Right atrium auricular region (tissue), 2 donors: ENCODE measurements at regions not wholly inside any gene's neighbourhood (a gene's known extent, or its start where the extent isn't known, plus 50 kb on each side); places are given as distances from the start of the nearest gene placed in this dataset.

ENCODE experiments used
- DNase-seq: peaks from one replicate; pipeline ENCODE4 v3.0.0-alpha.2; 2019; ENCODE audit warnings: low spot score
- H3K27ac ChIP-seq, 2 donors: fragments of 200-600 bp; sonication (generic); 1 replicate in 1 of 2; 2 replicates in 1 of 2; pipeline ENCODE4 v1.5.1; 2016 to 2019
- H3K27me3 ChIP-seq, 2 donors: fragments of 200-600 bp; sonication (generic); one replicate each; pipeline versions ENCODE4 v1.5.1 to v1.6.0; 2017 to 2019
- H3K36me3 ChIP-seq: fragments of 200-600 bp; sonication (generic); one replicate; pipeline ENCODE4 v1.5.1; 2016
- H3K4me1 ChIP-seq, 2 donors: fragments of 200-600 bp; sonication (generic); one replicate each; pipeline versions ENCODE4 v1.5.1 to v1.6.0; 2017 to 2019
- H3K4me3 ChIP-seq, 2 donors: fragments of 200-600 bp; sonication (generic); 1 replicate in 1 of 2; 2 replicates in 1 of 2; pipeline ENCODE4 v1.5.1; 2017 to 2019; ENCODE audit warnings: mild to moderate bottlenecking in 1 of 2, moderate library complexity in 1 of 2
- H3K9me3 ChIP-seq, 2 donors: fragments of 200-600 bp; sonication (generic); one replicate each; pipeline ENCODE4 v1.5.1; 2019
- TF ChIP-seq, protein P1 (sequence below), 2 donors: fragments of 200-600 bp; sonication (generic); IDR thresholded peaks; one replicate each; pipeline ENCODE4 v1.5.1; 2019; ENCODE audit warnings: antibody characterized with exemption in 2 of 2

- no peaks in the 10 kb centered on the region for H3K27me3 ChIP-seq
- no peaks in the 10 kb centered on the region for H3K36me3 ChIP-seq
- H3K9me3 ChIP-seq = no peaks in the 10 kb centered on the region
- H3K4me1 ChIP-seq = no peaks in the 10 kb centered on the region
- H3K4me3 ChIP-seq = no peak overlapping the region
- TF ChIP-seq, protein P1, sequence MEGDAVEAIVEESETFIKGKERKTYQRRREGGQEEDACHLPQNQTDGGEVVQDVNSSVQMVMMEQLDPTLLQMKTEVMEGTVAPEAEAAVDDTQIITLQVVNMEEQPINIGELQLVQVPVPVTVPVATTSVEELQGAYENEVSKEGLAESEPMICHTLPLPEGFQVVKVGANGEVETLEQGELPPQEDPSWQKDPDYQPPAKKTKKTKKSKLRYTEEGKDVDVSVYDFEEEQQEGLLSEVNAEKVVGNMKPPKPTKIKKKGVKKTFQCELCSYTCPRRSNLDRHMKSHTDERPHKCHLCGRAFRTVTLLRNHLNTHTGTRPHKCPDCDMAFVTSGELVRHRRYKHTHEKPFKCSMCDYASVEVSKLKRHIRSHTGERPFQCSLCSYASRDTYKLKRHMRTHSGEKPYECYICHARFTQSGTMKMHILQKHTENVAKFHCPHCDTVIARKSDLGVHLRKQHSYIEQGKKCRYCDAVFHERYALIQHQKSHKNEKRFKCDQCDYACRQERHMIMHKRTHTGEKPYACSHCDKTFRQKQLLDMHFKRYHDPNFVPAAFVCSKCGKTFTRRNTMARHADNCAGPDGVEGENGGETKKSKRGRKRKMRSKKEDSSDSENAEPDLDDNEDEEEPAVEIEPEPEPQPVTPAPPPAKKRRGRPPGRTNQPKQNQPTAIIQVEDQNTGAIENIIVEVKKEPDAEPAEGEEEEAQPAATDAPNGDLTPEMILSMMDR (IDR thresholded peaks at IDR 0.05) = no peak
- no peak for DNase-seq
- no peak overlapping the region for H3K27ac ChIP-seq
Measured at GRCh38 chr6:98579941-98580340, 254.4 kb upstream of the POU3F2 start.

DNA sequence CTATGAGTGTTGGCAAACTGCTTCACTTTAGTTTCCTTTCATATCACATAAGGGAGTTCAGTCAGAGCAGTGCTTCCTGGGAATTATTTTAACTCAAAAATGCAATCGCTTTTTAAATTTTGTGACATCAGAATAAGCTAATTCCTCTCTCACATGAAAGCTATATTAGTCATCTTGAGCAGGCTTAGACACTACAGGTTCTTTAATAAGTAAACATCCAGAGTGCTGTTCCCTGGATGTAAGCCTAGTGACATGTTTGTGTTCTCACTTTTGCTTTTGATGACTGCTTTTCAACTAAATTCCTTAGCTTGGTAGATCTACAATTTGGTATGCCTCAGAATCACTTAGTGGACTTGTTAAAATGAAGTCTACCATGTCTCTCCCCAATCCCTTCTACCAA is 252.7 kb upstream of the POU3F2 start:
- Histone ChIP-seq H3K36me3 (no peaks in the 10 kb centered on the region), H3K4me1 (no peaks in the 10 kb centered on the region), H3K27ac (no peak overlapping the region), H3K27me3 (no peaks in the 10 kb centered on the region), H3K4me3 (no peak overlapping the region), H3K9me3 (no peaks in the 10 kb centered on the region)
- DNase-seq = no peak
- TF ChIP-seq, protein P1 (IDR thresholded peaks at IDR 0.05) = no peak

DNA sequence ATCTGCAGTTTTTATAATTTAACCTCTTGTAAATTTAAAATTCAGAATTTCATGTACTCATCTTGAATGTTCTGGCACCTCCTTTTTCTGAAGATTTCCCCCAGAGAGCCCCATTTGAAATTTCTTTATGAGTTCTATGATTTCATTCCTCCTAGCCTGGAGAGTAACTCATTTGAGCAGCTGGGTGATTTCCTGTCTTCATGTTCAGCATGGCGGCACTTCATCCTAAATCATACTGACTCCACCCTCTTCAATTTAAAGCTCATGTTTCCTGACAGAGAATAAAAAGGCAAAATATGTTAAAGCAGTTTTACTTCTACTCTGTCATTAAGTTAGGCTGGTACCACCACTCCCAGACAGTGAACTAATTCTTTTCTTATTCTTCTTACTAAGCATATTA is 250.9 kb upstream of the POU3F2 start:
- no peaks in the 10 kb centered on the region for H3K36me3 ChIP-seq
- no peak for DNase-seq
- no peaks in the 10 kb centered on the region for H3K27me3 ChIP-seq
- TF ChIP-seq, protein P1 (IDR thresholded peaks at IDR 0.05) = no peak
- H3K9me3 ChIP-seq = no peaks in the 10 kb centered on the region
- no peak overlapping the region for H3K27ac ChIP-seq
- no peak overlapping the region for H3K4me3 ChIP-seq
- no peaks in the 10 kb centered on the region for H3K4me1 ChIP-seq

DNA sequence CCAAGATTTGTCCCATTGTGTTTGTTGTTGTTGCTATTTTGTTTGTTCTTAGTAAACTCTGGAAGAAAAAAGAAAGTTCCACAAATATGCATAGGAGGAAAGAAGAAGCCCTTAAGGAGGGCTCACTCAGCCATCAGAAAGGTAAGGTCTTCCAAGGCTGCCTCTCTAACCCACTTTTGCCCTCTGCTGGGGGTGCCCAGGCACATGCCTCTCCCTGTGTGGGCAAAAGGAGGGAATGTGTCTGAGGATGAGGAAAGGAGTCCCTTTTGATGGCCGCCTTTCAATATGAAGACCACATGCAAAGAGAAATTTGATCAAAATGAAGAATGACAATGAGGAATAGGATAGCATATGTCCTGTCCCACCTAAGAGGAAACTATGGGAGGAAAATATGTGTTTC is 248.2 kb upstream of the POU3F2 start:
- DNase-seq = no peak
- Histone ChIP-seq H3K4me3 (no peak overlapping the region), H3K9me3 (no peaks in the 10 kb centered on the region), H3K27ac (no peak overlapping the region), H3K27me3 (no peaks in the 10 kb centered on the region), H3K4me1 (no peaks in the 10 kb centered on the region), H3K36me3 (no peaks in the 10 kb centered on the region)
- TF ChIP-seq, protein P1 (IDR thresholded peaks at IDR 0.05) = no peak

DNA sequence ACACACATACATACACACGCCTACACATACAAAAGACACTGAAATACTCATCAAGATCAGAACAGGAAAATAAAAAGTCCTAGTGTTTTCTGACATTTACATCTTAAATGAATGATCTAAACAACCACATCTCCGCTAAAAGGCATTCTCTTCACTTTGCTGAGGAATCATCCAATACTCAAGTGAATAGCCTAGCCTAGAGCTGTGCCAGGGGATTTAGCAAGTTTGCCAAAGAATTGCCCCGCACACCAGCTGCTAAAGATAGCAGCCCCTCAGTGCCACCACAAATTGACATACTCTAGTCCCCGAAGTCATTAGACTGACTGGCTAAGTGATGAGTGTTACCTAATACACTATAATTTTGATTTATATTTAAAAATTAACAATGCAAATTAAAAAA is 246.8 kb upstream of the POU3F2 start:
- no peaks in the 10 kb centered on the region for H3K36me3 ChIP-seq
- no peaks in the 10 kb centered on the region for H3K9me3 ChIP-seq
- H3K4me3 ChIP-seq = no peak overlapping the region
- TF ChIP-seq, protein P1 (IDR thresholded peaks at IDR 0.05) = no peak
- DNase-seq = no peak
- H3K4me1 ChIP-seq = no peaks in the 10 kb centered on the region
- no peak overlapping the region for H3K27ac ChIP-seq
- no peaks in the 10 kb centered on the region for H3K27me3 ChIP-seq

DNA sequence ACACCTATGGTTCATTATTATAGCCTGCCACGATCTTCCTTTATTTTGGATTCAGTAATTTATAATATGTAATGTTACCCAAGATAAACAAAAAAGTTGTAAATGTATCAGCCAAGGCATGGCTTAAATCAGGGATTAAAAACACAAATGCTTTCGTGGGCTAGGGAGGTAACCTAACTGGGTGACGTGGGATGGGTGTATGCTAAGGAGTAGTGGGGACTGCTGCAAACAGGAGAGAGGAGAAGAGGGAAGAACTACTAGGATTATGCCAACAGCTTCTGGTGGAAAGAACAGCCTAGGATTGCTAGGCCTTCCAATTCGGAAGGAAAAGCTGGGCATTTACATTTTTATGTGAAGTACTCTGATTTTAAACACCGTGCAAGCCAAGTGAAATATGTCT is 244.8 kb upstream of the POU3F2 start:
- Histone ChIP-seq H3K9me3 (no peaks in the 10 kb centered on the region), H3K4me1 (no peaks in the 10 kb centered on the region), H3K36me3 (no peaks in the 10 kb centered on the region), H3K27me3 (no peaks in the 10 kb centered on the region), H3K27ac (no peak overlapping the region), H3K4me3 (no peak overlapping the region)
- TF ChIP-seq, protein P1 (IDR thresholded peaks at IDR 0.05) = no peak
- DNase-seq = no peak
